Nephron (organoid): ENCODE measurements at regions not wholly inside any gene's neighbourhood (a gene's known extent, or its start where the extent isn't known, plus 50 kb on each side); places are given as distances from the start of the nearest gene placed in this dataset.

Experiments
- H3K27ac Mint-ChIP-seq, 3 experiments: 2 replicates each; pipeline ENCODE4 v1.8.0; 2020; ENCODE audit warnings: mixed read lengths in 3 of 3, mild to moderate bottlenecking in 2 of 3, moderate library complexity in 1 of 3
- H3K27me3 Mint-ChIP-seq: 2 replicates; pipeline ENCODE4 v1.8.0; 2021; ENCODE audit warnings: low read depth, mild to moderate bottlenecking, moderate library complexity, mixed read lengths
- H3K36me3 Mint-ChIP-seq: 2 replicates; pipeline ENCODE4 v1.8.0; 2020; ENCODE audit warnings: low read depth, mixed read lengths
- H3K4me1 Mint-ChIP-seq: 2 replicates; pipeline ENCODE4 v1.8.0; 2020; ENCODE audit warnings: mixed read lengths
- H3K4me3 Mint-ChIP-seq, 3 experiments: 2 replicates each; pipeline ENCODE4 v1.8.0; 2020; ENCODE audit warnings: mild to moderate bottlenecking in 3 of 3, mixed read lengths in 3 of 3, moderate library complexity in 2 of 3
- H3K9me3 Mint-ChIP-seq: 2 replicates; pipeline ENCODE4 v1.8.0; 2020; ENCODE audit warnings: mixed read lengths
- CTCF ChIP-seq, 3 experiments: fragments of 200-600 bp; sonication (generic); IDR thresholded peaks; one replicate each; pipeline ENCODE4 v1.5.0; 2021; ENCODE audit warnings: antibody characterized with exemption in 3 of 3; ENCODE audit not compliant: unreplicated experiment in 3 of 3

DNA sequence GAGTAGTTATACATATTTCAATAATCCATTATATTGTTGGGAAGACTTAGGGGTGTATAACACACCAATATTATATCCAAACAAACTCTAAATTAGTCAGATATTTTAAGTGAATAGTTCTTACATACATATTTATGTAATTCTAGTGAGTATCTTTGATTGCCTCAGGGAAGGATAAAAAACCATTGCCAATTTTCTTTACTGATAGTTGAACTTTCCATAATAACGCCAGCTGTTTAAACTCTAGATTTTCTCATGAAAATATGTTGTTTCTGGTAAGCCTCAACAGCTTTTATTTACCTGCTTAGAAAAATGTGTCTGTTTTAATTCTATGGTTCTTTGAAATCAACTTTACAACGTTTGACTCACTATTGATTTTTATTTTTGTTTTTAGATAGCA is 959.6 kb upstream of the NOVA1 start:
- TF ChIP-seq CTCF (IDR thresholded peaks at IDR 0.05; ENCODE audit: unreplicated experiment in 3 of 3): no peak
- Mint-ChIP-seq H3K9me3 (no peaks in the 10 kb centered on the region), H3K27ac (no peak overlapping the region)

DNA sequence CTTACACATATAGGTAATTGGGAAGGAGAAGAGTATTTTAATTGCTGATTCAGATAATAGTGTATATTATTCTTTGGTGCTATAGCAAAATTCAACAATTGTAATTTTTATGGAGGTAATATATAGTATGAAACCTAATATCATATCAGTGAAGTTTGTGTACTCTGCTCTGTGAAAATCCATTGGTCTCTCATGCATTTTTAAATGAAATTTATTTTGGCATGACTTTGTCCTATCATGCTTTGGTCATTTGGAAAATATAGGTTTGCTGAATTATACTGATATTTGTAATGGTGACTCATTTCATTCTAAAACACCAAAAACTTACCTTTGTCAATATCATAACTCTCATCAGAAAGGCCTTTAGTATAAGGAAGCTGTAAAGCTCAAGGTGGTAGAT is 962.0 kb upstream of the NOVA1 start:
- H3K4me3 Mint-ChIP-seq: no peak overlapping the region

More for the DNA sequence above, 959.6 kb upstream of the NOVA1 start:
- no peaks in the 10 kb centered on the region for H3K36me3 Mint-ChIP-seq
- no peaks in the 10 kb centered on the region for H3K27me3 Mint-ChIP-seq
- H3K4me3 Mint-ChIP-seq: no peak overlapping the region
- H3K4me1 Mint-ChIP-seq: no peaks in the 10 kb centered on the region

GRCh38 chr14:27566843-27567382 is 969.1 kb upstream of the NOVA1 start:
- H3K27ac Mint-ChIP-seq: no peak overlapping the region

More for the DNA sequence above, 962.0 kb upstream of the NOVA1 start:
- no peaks in the 10 kb centered on the region for H3K36me3 Mint-ChIP-seq
- no peak overlapping the region for H3K27ac Mint-ChIP-seq
- H3K27me3 Mint-ChIP-seq: no peaks in the 10 kb centered on the region
- H3K9me3 Mint-ChIP-seq: no peaks in the 10 kb centered on the region
- no peaks in the 10 kb centered on the region for H3K4me1 Mint-ChIP-seq
- TF ChIP-seq CTCF (IDR thresholded peaks at IDR 0.05; ENCODE audit: unreplicated experiment in 3 of 3): no peak

GRCh38 chr14:27573018-27573417 is 975.2 kb upstream of the NOVA1 start:
- Mint-ChIP-seq H3K4me3 (no peak overlapping the region), H3K36me3 (no peaks in the 10 kb centered on the region), H3K27ac (no peak overlapping the region), H3K4me1 (no peaks in the 10 kb centered on the region), H3K27me3 (peaks cover 3% of the 10 kb centered on the region), H3K9me3 (peaks cover 9% of the 10 kb centered on the region)
- no peak for TF ChIP-seq CTCF (IDR thresholded peaks at IDR 0.05; ENCODE audit: unreplicated experiment in 3 of 3)

More at GRCh38 chr14:27566843-27567382, 969.1 kb upstream of the NOVA1 start:
- no peak for TF ChIP-seq CTCF (IDR thresholded peaks at IDR 0.05; ENCODE audit: unreplicated experiment in 3 of 3)
- Mint-ChIP-seq H3K27me3 (no peaks in the 10 kb centered on the region), H3K36me3 (no peaks in the 10 kb centered on the region), H3K4me1 (no peaks in the 10 kb centered on the region), H3K9me3 (no peaks in the 10 kb centered on the region), H3K4me3 (no peak overlapping the region)

DNA sequence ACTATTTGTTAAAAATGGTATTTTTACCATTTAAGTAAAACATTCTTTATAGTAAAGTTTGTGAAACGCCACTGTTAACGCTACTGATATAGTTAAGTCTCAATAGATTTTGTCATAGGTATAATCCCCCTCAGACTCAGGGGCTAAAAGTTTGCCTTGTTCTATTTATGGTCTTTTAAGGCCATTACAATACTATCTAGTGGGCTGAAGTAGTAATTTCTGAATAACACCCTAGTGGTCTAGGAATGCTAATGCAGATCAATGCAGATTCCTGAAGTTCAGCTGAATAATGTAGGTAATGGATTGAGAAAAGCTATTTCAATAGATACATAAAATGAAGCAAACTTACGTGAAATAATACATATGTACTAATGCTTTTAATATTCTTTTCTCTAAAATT is 989.3 kb upstream of the NOVA1 start:
- Mint-ChIP-seq H3K27me3 (no peaks in the 10 kb centered on the region), H3K27ac (no peak overlapping the region), H3K4me1 (no peaks in the 10 kb centered on the region), H3K36me3 (no peaks in the 10 kb centered on the region), H3K9me3 (no peaks in the 10 kb centered on the region), H3K4me3 (no peak overlapping the region)
- no peak for TF ChIP-seq CTCF (IDR thresholded peaks at IDR 0.05; ENCODE audit: unreplicated experiment in 3 of 3)

DNA sequence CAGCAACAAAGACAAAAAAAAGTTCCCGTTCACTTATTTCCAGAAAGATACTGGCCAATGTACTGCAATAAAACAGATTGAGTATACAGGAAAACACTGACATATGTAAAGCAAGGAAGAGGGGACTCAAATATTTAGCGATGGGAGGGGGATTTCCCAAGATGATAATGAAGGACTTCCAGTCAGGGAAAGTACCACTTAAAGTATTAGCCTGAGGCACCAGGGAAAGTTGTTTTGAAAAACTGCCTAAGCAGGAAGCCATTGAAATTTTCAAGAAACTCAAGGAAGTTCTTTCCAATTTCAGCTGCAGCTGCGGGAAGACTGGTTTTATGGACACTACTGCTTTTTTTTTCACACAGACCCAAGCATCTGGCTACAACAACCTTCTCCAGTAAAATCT is 1007.4 kb upstream of the NOVA1 start:
- no peaks in the 10 kb centered on the region for H3K36me3 Mint-ChIP-seq
- H3K4me1 Mint-ChIP-seq: no peaks in the 10 kb centered on the region
- H3K27me3 Mint-ChIP-seq: no peaks in the 10 kb centered on the region
- no peak overlapping the region for H3K4me3 Mint-ChIP-seq
- H3K27ac Mint-ChIP-seq: peak overlapping the region in 1 of 3 experiments; percentile 26
- TF ChIP-seq CTCF (IDR thresholded peaks at IDR 0.05; ENCODE audit: unreplicated experiment in 3 of 3): no peak
- H3K9me3 Mint-ChIP-seq: no peaks in the 10 kb centered on the region
